ENCODE measurements at regions not wholly inside any gene's neighbourhood (a gene's known extent, or its start where the extent isn't known, plus 50 kb on each side); places are given as distances from the start of the nearest gene placed in this dataset.

GRCh38 chr13:64817691-64818090 lies 2412.4 kb downstream of the PCDH9 start:
- Histone ChIP-seq H3K27me3 (ENCODE audit: insufficient read depth, insufficient read length) (no peaks in the 10 kb centered on the region), H3K4me1 (ENCODE audit: insufficient read depth, insufficient read length) (no peaks in the 10 kb centered on the region), H3K4me3 (ENCODE audit: insufficient read length, low read depth) (no peak overlapping the region), H3K9me3 (ENCODE audit: insufficient read depth, low read length) (no peaks in the 10 kb centered on the region), H3K36me3 (ENCODE audit: insufficient read depth, insufficient read length, low read length) (no peaks in the 10 kb centered on the region), H3K9ac (ENCODE audit: insufficient read length, low read depth) (no peak overlapping the region)
- DNase-seq (ENCODE audit: low read depth, low spot score): no peak
- no peak for TF ChIP-seq ZNF274 (IDR thresholded peaks at IDR 0.05; ENCODE audit: low read depth, low read length)
- TF ChIP-seq SUZ12 (IDR thresholded peaks at IDR 0.05; ENCODE audit: extremely low read depth, insufficient read depth, insufficient read length): no peak
- no peak for TF ChIP-seq YY1 (IDR thresholded peaks at IDR 0.05; ENCODE audit: insufficient read depth, insufficient read length)

GRCh38 chr13:64810750-64811149 lies 2419.4 kb downstream of the PCDH9 start:
- H3K4me3 ChIP-seq (ENCODE audit: insufficient read length, low read depth): no peak overlapping the region
- TF ChIP-seq SUZ12 (IDR thresholded peaks at IDR 0.05; ENCODE audit: extremely low read depth, insufficient read depth, insufficient read length) (no peak), ZNF274 (IDR thresholded peaks at IDR 0.05; ENCODE audit: low read depth, low read length) (no peak), YY1 (IDR thresholded peaks at IDR 0.05; ENCODE audit: insufficient read depth, insufficient read length) (no peak)

DNA sequence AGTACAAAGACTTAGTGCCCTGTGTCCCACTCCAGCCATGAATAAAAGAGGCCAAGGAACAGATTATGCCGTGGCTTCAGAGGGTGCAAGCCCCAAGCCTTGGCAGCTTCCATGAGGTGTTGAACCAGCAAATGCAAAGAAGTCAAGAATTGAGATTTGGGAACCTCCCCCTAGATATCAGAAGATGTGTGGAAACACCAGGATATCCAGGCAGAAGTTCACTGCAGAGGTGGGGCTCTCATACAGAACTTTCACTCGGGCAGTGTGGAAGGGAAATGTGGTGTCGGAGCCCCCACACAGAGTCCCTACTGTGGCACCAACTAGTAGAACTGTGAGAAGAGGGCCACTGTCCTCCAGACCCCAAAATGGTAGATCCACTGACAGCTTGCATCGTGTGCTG lies 2421.4 kb downstream of the PCDH9 start:
- DNase-seq (ENCODE audit: low read depth, low spot score): no peak
- H3K9me3 ChIP-seq (ENCODE audit: insufficient read depth, low read length): no peaks in the 10 kb centered on the region
- no peaks in the 10 kb centered on the region for H3K27me3 ChIP-seq (ENCODE audit: insufficient read depth, insufficient read length)
- no peak overlapping the region for H3K4me3 ChIP-seq (ENCODE audit: insufficient read length, low read depth)
- H3K9ac ChIP-seq (ENCODE audit: insufficient read length, low read depth): no peak overlapping the region
- no peak for TF ChIP-seq ZNF274 (IDR thresholded peaks at IDR 0.05; ENCODE audit: low read depth, low read length)
- H3K4me1 ChIP-seq (ENCODE audit: insufficient read depth, insufficient read length): no peaks in the 10 kb centered on the region
- no peaks in the 10 kb centered on the region for H3K36me3 ChIP-seq (ENCODE audit: insufficient read depth, insufficient read length, low read length)

More at GRCh38 chr13:64810750-64811149, 2419.4 kb downstream of the PCDH9 start:
- H3K9me3 ChIP-seq (ENCODE audit: insufficient read depth, low read length): no peaks in the 10 kb centered on the region
- no peak overlapping the region for H3K9ac ChIP-seq (ENCODE audit: insufficient read length, low read depth)
- no peaks in the 10 kb centered on the region for H3K36me3 ChIP-seq (ENCODE audit: insufficient read depth, insufficient read length, low read length)
- no peaks in the 10 kb centered on the region for H3K27me3 ChIP-seq (ENCODE audit: insufficient read depth, insufficient read length)
- DNase-seq (ENCODE audit: low read depth, low spot score): no peak
- H3K4me1 ChIP-seq (ENCODE audit: insufficient read depth, insufficient read length): no peaks in the 10 kb centered on the region

DNA sequence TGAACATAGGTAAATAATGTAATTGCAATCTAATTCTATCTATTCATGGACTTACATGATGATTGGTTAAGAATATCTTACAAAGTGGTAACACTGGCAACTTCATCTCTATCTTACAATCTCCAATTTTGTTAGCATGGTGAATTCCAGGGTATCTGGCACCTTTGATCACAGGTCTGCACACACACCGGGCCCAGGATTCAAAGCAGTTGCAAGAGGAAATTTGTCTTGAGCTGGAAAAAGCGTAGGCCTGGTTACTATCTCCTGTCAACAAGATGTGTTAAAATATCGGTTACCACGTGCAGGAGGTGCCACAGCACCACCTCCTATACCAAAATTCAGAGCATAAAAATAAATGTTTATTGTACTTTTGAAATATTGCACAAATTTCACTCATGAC lies 2428.4 kb downstream of the PCDH9 start:
- Histone ChIP-seq H3K4me3 (ENCODE audit: insufficient read length, low read depth) (no peak overlapping the region), H3K27me3 (ENCODE audit: insufficient read depth, insufficient read length) (no peaks in the 10 kb centered on the region), H3K4me1 (ENCODE audit: insufficient read depth, insufficient read length) (no peaks in the 10 kb centered on the region), H3K9ac (ENCODE audit: insufficient read length, low read depth) (no peak overlapping the region), H3K36me3 (ENCODE audit: insufficient read depth, insufficient read length, low read length) (no peaks in the 10 kb centered on the region), H3K9me3 (ENCODE audit: insufficient read depth, low read length) (no peaks in the 10 kb centered on the region)
- TF ChIP-seq YY1 (IDR thresholded peaks at IDR 0.05; ENCODE audit: insufficient read depth, insufficient read length) (no peak), SUZ12 (IDR thresholded peaks at IDR 0.05; ENCODE audit: extremely low read depth, insufficient read depth, insufficient read length) (no peak), ZNF274 (IDR thresholded peaks at IDR 0.05; ENCODE audit: low read depth, low read length) (no peak)
- DNase-seq (ENCODE audit: low read depth, low spot score): no peak

DNA sequence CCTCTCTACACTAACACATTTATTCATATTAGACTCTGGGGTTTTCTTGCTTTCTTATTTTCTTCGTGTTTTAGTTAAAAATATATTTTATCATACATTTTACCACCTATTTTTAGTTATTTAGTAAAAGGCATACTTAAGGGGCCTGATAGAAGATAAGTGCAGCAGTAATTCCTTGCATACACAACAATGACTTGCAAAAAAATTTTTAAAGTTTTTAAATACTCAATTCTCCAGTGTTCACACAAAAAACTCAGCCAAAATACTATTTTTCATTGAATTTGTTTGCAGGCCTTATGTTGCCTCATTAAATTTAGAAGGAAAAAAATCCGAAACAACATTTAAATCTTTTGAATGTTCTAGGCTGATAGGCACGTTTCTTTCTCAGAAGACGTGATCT lies 2431.7 kb downstream of the PCDH9 start:
- H3K9me3 ChIP-seq (ENCODE audit: insufficient read depth, low read length): no peaks in the 10 kb centered on the region
- no peaks in the 10 kb centered on the region for H3K27me3 ChIP-seq (ENCODE audit: insufficient read depth, insufficient read length)
- no peaks in the 10 kb centered on the region for H3K4me1 ChIP-seq (ENCODE audit: insufficient read depth, insufficient read length)
- H3K9ac ChIP-seq (ENCODE audit: insufficient read length, low read depth): no peak overlapping the region
- no peak for DNase-seq (ENCODE audit: low read depth, low spot score)
- no peak for TF ChIP-seq ZNF274 (IDR thresholded peaks at IDR 0.05; ENCODE audit: low read depth, low read length)
- TF ChIP-seq SUZ12 (IDR thresholded peaks at IDR 0.05; ENCODE audit: extremely low read depth, insufficient read depth, insufficient read length): no peak
- TF ChIP-seq YY1 (IDR thresholded peaks at IDR 0.05; ENCODE audit: insufficient read depth, insufficient read length): no peak
- H3K36me3 ChIP-seq (ENCODE audit: insufficient read depth, insufficient read length, low read length): no peaks in the 10 kb centered on the region
- H3K4me3 ChIP-seq (ENCODE audit: insufficient read length, low read depth): no peak overlapping the region

DNA sequence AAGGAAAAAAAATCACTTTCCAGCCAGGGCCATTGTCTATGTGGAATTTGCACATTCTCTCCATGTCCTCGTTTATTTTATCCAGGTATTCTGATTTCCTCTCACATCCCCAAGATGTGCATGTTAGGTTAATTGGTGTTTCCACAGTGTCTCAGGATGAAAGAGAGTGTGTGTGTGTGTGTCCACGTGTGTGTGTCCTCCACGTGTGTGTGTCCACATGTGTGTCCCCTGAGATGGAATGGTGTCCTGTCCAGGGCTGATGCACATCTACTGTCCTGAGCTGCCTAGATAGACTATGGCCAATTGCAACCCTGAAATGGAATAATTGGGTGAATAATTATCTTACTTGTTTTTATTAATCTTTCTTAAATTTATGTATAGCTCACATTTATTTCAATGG lies 2436.5 kb downstream of the PCDH9 start:
- H3K4me1 ChIP-seq (ENCODE audit: insufficient read depth, insufficient read length): no peaks in the 10 kb centered on the region
- no peak overlapping the region for H3K4me3 ChIP-seq (ENCODE audit: insufficient read length, low read depth)
- H3K36me3 ChIP-seq (ENCODE audit: insufficient read depth, insufficient read length, low read length): no peaks in the 10 kb centered on the region
- no peak for DNase-seq (ENCODE audit: low read depth, low spot score)
- no peaks in the 10 kb centered on the region for H3K9me3 ChIP-seq (ENCODE audit: insufficient read depth, low read length)
- H3K9ac ChIP-seq (ENCODE audit: insufficient read length, low read depth): no peak overlapping the region
- H3K27me3 ChIP-seq (ENCODE audit: insufficient read depth, insufficient read length): no peaks in the 10 kb centered on the region
- TF ChIP-seq YY1 (IDR thresholded peaks at IDR 0.05; ENCODE audit: insufficient read depth, insufficient read length): no peak
- no peak for TF ChIP-seq ZNF274 (IDR thresholded peaks at IDR 0.05; ENCODE audit: low read depth, low read length)
- no peak for TF ChIP-seq SUZ12 (IDR thresholded peaks at IDR 0.05; ENCODE audit: extremely low read depth, insufficient read depth, insufficient read length)

DNA sequence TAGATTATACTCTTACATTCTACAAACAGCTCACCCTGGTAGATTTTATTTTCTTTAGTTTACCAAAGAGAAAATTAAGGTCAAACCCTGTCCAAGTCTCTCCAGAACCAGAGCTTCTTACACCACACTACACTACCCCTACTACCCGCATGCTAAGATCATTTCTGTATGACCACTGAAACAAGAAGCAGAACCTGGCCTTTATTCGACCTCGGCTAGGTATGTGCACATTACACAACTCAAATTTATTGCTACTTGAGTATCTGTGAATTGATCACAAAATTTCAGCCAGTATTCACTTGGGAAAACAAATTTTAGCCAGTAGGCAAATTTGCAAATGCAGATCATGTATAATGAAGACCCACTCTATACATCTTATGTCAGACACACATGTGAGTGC lies 2437.0 kb downstream of the PCDH9 start:
- no peaks in the 10 kb centered on the region for H3K27me3 ChIP-seq (ENCODE audit: insufficient read depth, insufficient read length)
- H3K4me1 ChIP-seq (ENCODE audit: insufficient read depth, insufficient read length): no peaks in the 10 kb centered on the region
- H3K36me3 ChIP-seq (ENCODE audit: insufficient read depth, insufficient read length, low read length): no peaks in the 10 kb centered on the region
- no peaks in the 10 kb centered on the region for H3K9me3 ChIP-seq (ENCODE audit: insufficient read depth, low read length)
- H3K4me3 ChIP-seq (ENCODE audit: insufficient read length, low read depth): no peak overlapping the region
- no peak for DNase-seq (ENCODE audit: low read depth, low spot score)
- H3K9ac ChIP-seq (ENCODE audit: insufficient read length, low read depth): no peak overlapping the region
- TF ChIP-seq SUZ12 (IDR thresholded peaks at IDR 0.05; ENCODE audit: extremely low read depth, insufficient read depth, insufficient read length) (no peak), YY1 (IDR thresholded peaks at IDR 0.05; ENCODE audit: insufficient read depth, insufficient read length) (no peak), ZNF274 (IDR thresholded peaks at IDR 0.05; ENCODE audit: low read depth, low read length) (no peak)

DNA sequence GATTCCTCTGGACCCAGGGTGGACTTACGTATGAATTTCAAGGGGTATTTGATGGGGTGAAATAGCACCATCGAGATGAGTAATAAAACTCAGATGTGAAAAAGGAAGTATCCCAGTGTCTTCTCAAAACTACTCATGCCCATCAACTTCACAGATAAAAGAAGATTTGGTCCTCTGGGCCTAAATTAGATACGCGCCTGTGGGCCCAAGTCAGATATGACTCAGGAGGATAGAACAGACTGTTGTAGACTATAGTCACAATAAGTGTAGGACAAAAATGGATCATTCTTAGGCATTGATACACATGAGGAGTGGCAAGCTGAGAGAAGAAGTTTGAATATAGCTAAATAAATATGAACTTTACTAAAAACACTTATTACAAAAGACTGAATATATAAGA lies 2438.8 kb downstream of the PCDH9 start:
- Histone ChIP-seq H3K9ac (ENCODE audit: insufficient read length, low read depth) (no peak overlapping the region), H3K27me3 (ENCODE audit: insufficient read depth, insufficient read length) (no peaks in the 10 kb centered on the region), H3K36me3 (ENCODE audit: insufficient read depth, insufficient read length, low read length) (no peaks in the 10 kb centered on the region), H3K4me1 (ENCODE audit: insufficient read depth, insufficient read length) (no peaks in the 10 kb centered on the region), H3K9me3 (ENCODE audit: insufficient read depth, low read length) (no peaks in the 10 kb centered on the region), H3K4me3 (ENCODE audit: insufficient read length, low read depth) (no peak overlapping the region)
- no peak for TF ChIP-seq ZNF274 (IDR thresholded peaks at IDR 0.05; ENCODE audit: low read depth, low read length)
- TF ChIP-seq SUZ12 (IDR thresholded peaks at IDR 0.05; ENCODE audit: extremely low read depth, insufficient read depth, insufficient read length): no peak
- no peak for DNase-seq (ENCODE audit: low read depth, low spot score)
